GM18868 (cell line): ENCODE measurements at regions not wholly inside any gene's neighbourhood (a gene's known extent, or its start where the extent isn't known, plus 50 kb on each side); places are given as distances from the start of the nearest gene placed in this dataset.

Source experiments
- ATAC-seq: cut with Tn5 transposase; IDR thresholded peaks from one replicate; pipeline ENCODE4 v1.9.1; 2021; ENCODE audit warnings: mild to moderate bottlenecking, moderate library complexity; ENCODE audit not compliant: unreplicated experiment

- no peak for ATAC-seq
Measured at GRCh38 chr13:50685956-50686355, 157.5 kb downstream of the DLEU7 start.

- peak; percentile 62 for ATAC-seq
Measured at GRCh38 chr13:50686551-50686950, 156.9 kb downstream of the DLEU7 start.

- no peak for ATAC-seq
Measured at GRCh38 chr13:50687545-50687944, 155.9 kb downstream of the DLEU7 start.

- no peak for ATAC-seq
Measured at GRCh38 chr13:50690006-50690405, 153.5 kb downstream of the DLEU7 start.

- no peak for ATAC-seq
Measured at GRCh38 chr13:50691176-50691680, 152.3 kb downstream of the DLEU7 start.

GRCh38 chr13:50691681-50692263, 151.7 kb downstream of the DLEU7 start:
- no peak for ATAC-seq

GRCh38 chr13:50692396-50692915, 151.0 kb downstream of the DLEU7 start:
- ATAC-seq, result no peak

- ATAC-seq, result no peak
Measured at GRCh38 chr13:50693727-50694126, 149.8 kb downstream of the DLEU7 start.

GRCh38 chr13:50697746-50698539, 145.5 kb downstream of the DLEU7 start:
- ATAC-seq, result no peak

- no peak for ATAC-seq
Measured at GRCh38 chr13:50699874-50700663, 143.4 kb downstream of the DLEU7 start.

GRCh38 chr13:50700664-50701305, 142.7 kb downstream of the DLEU7 start:
- ATAC-seq, result no peak

- no peak for ATAC-seq
Measured at GRCh38 chr13:50701469-50701868, 142.0 kb downstream of the DLEU7 start.

- no peak for ATAC-seq
Measured at GRCh38 chr13:50706505-50706904, 137.0 kb downstream of the DLEU7 start.

- no peak for ATAC-seq
Measured at GRCh38 chr13:50707628-50708027, 135.9 kb downstream of the DLEU7 start.

GRCh38 chr13:50708461-50708860, 135.0 kb downstream of the DLEU7 start:
- no peak for ATAC-seq

- no peak for ATAC-seq
Measured at GRCh38 chr13:50709058-50709457, 134.4 kb downstream of the DLEU7 start.

GRCh38 chr13:50711131-50711815, 132.2 kb downstream of the DLEU7 start:
- ATAC-seq, result no peak

- no peak for ATAC-seq
Measured at GRCh38 chr13:50711996-50712395, 131.5 kb downstream of the DLEU7 start.

- ATAC-seq, result no peak
Measured at GRCh38 chr13:50712456-50712855, 131.0 kb downstream of the DLEU7 start.

GRCh38 chr13:50712881-50713280, 130.6 kb downstream of the DLEU7 start:
- no peak for ATAC-seq
